IMR-90 (cell line): ENCODE measurements at regions not wholly inside any gene's neighbourhood (a gene's known extent, or its start where the extent isn't known, plus 50 kb on each side); places are given as distances from the start of the nearest gene placed in this dataset.

ENCODE experiments used
- BHLHE40 ChIP-seq: fragments of 150-350 bp; IDR thresholded peaks from 2 replicates; pipeline ENCODE4 v1.6.1; 2016; ENCODE audit warnings: mild to moderate bottlenecking, low read depth, low read length
- CEBPB ChIP-seq: IDR thresholded peaks from 2 replicates; pipeline ENCODE4 v1.6.1; 2012; ENCODE audit warnings: low read depth, low read length, improper control_type of control experiment
- CHD1 ChIP-seq: IDR thresholded peaks from 2 replicates; pipeline ENCODE4 v1.6.1; 2012; ENCODE audit warnings: low read depth, low read length, improper control_type of control experiment
- FOS ChIP-seq: fragments of 150-350 bp; IDR thresholded peaks from 2 replicates; pipeline ENCODE4 v1.6.1; 2016; ENCODE audit warnings: low read depth, low read length
- MAZ ChIP-seq: IDR thresholded peaks from 2 replicates; pipeline ENCODE4 v1.6.1; 2012; ENCODE audit warnings: low read depth, mild to moderate bottlenecking, low read length, improper control_type of control experiment, moderate library complexity, borderline replicate concordance
- MXI1 ChIP-seq: IDR thresholded peaks from 2 replicates; pipeline ENCODE4 v1.6.1; 2012; ENCODE audit warnings: low read depth, mild to moderate bottlenecking, low read length, moderate library complexity, borderline replicate concordance
- POLR2A ChIP-seq: IDR thresholded peaks from 2 replicates; pipeline ENCODE4 v1.6.1; 2012; ENCODE audit warnings: mild to moderate bottlenecking, low read depth, low read length
- RAD21 ChIP-seq: IDR thresholded peaks from 2 replicates; pipeline ENCODE4 v1.6.1; 2012; ENCODE audit warnings: low read length, improper control_type of control experiment
- RCOR1 ChIP-seq: IDR thresholded peaks from 2 replicates; pipeline ENCODE4 v1.6.1; 2012; ENCODE audit warnings: mild to moderate bottlenecking, low read length, improper control_type of control experiment; ENCODE audit not compliant: insufficient replicate concordance
- RFX5 ChIP-seq: IDR thresholded peaks from 2 replicates; pipeline ENCODE4 v1.8.0; 2012; ENCODE audit warnings: low read depth, mild to moderate bottlenecking, low read length, moderate library complexity
- SMC3 ChIP-seq: fragments of 150-350 bp; IDR thresholded peaks from 2 replicates; pipeline ENCODE4 v1.6.1; 2016; ENCODE audit warnings: low read depth, mild to moderate bottlenecking, antibody characterized with exemption, low read length, moderate library complexity
- TF ChIP-seq, protein P1 (sequence below): conservative IDR thresholded peaks from 2 replicates; pipeline ENCODE4 v1.5.1; 2012; ENCODE audit warnings: mild to moderate bottlenecking, low read depth, low read length, improper control_type of control experiment

DNA sequence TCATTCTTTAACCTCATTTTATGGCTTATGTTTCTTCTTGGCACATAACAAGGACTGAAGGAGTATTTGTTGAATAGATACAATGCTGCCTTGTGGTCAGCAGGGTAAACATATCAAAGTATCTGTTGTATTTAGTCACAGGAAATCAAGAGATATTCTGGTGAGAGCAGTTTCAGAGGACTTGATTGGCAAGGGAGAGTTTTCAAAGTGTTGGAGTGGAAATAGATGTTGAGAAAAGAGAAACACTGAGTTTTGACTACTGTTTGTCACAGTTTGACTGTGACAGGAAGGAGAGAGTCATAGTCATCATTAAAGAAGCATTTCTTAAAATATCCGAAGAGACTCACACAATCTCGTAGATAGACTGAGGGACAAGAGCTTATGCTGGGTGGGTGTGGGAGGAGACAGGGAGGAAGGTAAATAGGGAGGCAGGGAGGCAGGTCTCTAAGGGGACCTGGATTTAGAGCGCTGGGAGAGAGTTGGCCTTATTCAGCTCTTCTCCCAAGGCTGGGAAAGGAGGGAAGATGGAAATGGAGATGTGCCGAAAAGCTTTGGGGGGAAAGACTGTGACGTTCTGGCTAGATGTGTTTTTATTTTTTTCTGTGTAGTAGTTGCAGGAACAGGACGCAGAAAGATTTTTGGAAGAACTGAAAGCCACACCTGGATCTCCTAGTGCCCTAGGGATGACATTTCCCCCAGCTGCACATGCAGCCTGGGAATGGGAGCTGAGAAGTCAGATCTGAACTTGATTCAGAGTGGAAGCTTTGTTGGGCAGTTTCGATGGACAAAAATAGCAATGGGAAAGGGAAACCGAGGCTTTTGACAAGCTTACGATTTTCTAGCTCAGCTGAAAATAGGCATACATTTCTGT is 65.0 kb upstream of the IFNGR1 start:
- TF ChIP-seq POLR2A (no peak), CEBPB (no peak), RFX5 (no peak), RAD21 (no peak), RCOR1 (no peak), CHD1 (no peak), FOS (no peak), MAZ (no peak), MXI1 (no peak), SMC3 (no peak), BHLHE40 (no peak)
- TF ChIP-seq, protein P1, sequence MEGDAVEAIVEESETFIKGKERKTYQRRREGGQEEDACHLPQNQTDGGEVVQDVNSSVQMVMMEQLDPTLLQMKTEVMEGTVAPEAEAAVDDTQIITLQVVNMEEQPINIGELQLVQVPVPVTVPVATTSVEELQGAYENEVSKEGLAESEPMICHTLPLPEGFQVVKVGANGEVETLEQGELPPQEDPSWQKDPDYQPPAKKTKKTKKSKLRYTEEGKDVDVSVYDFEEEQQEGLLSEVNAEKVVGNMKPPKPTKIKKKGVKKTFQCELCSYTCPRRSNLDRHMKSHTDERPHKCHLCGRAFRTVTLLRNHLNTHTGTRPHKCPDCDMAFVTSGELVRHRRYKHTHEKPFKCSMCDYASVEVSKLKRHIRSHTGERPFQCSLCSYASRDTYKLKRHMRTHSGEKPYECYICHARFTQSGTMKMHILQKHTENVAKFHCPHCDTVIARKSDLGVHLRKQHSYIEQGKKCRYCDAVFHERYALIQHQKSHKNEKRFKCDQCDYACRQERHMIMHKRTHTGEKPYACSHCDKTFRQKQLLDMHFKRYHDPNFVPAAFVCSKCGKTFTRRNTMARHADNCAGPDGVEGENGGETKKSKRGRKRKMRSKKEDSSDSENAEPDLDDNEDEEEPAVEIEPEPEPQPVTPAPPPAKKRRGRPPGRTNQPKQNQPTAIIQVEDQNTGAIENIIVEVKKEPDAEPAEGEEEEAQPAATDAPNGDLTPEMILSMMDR, result no peak
